OCI-LY7 (cell line): ENCODE measurements at regions not wholly inside any gene's neighbourhood (a gene's known extent, or its start where the extent isn't known, plus 50 kb on each side); places are given as distances from the start of the nearest gene placed in this dataset.

Experiments used
- BruUV-seq: library from RNA; stranded (reverse); fragments of 400-500 nt; replicated peaks from 2 replicates; lab custom pipeline; 2021; lab: Mats Ljungman, UMichigan
- CTCF ChIA-PET: fragments of 300-600 bp; sonication (Branson Sonifier 250); formaldehyde crosslinking; loops from one replicate; lab custom pipeline; 2022; ENCODE audit warnings: antibody characterized with exemption; ENCODE audit not compliant: unreplicated experiment; lab: Charles Lee
- POLR2A ChIA-PET: fragments of 300-600 bp; sonication (Branson Sonifier 250); formaldehyde crosslinking; loops from one replicate; lab custom pipeline; 2022; ENCODE audit warnings: antibody characterized with exemption; lab: Charles Lee
- DNase-seq: peaks from one replicate; pipeline ENCODE4 v3.0.0-alpha.2; 2015; ENCODE audit warnings: low spot score
- H2AFZ ChIP-seq: fragments of 200-600 bp; sonication (generic), shearing (Covaris generic); 2 replicates; pipeline ENCODE4 v1.6.1; 2014; ENCODE audit warnings: mild to moderate bottlenecking, antibody characterized with exemption, low read length, moderate library complexity
- H3K27ac ChIP-seq: fragments of 200-600 bp; sonication (generic); 2 replicates; pipeline ENCODE4 v1.5.1; 2014; ENCODE audit warnings: mixed run types, low read depth, mild to moderate bottlenecking, moderate library complexity, low read length, inconsistent platforms; ENCODE audit not compliant: poor library complexity, severe bottlenecking
- H3K36me3 ChIP-seq: fragments of 200-600 bp; sonication (generic); 2 replicates; pipeline ENCODE4 v1.6.1; 2014; ENCODE audit warnings: mild to moderate bottlenecking, antibody characterized with exemption, low read length, moderate library complexity, mixed read lengths; ENCODE audit not compliant: insufficient read depth
- H3K4me1 ChIP-seq: fragments of 200-600 bp; sonication (generic); 2 replicates; pipeline ENCODE4 v1.5.1; 2014; ENCODE audit warnings: mild to moderate bottlenecking, low read length; ENCODE audit not compliant: insufficient read depth, poor library complexity, severe bottlenecking
- H3K4me2 ChIP-seq: fragments of 200-600 bp; sonication (generic); 2 replicates; pipeline ENCODE4 v1.6.1; 2014; ENCODE audit warnings: mild to moderate bottlenecking, low read length
- H3K4me3 ChIP-seq: fragments of 200-600 bp; sonication (generic); 2 replicates; pipeline ENCODE4 v1.5.1; 2014; ENCODE audit warnings: mild to moderate bottlenecking, low read depth, low read length; ENCODE audit not compliant: poor library complexity, severe bottlenecking
- H3K79me2 ChIP-seq: fragments of 200-600 bp; sonication (generic); 2 replicates; pipeline ENCODE4 v1.6.1; 2016; ENCODE audit warnings: low read depth, mild to moderate bottlenecking, low read length, moderate library complexity, mixed read lengths; ENCODE audit not compliant: insufficient read depth
- H3K9me2 ChIP-seq: fragments of 200-600 bp; sonication (generic); 2 replicates; pipeline ENCODE4 v1.6.1; 2016; ENCODE audit warnings: mild to moderate bottlenecking, low read length, mixed read lengths; ENCODE audit not compliant: insufficient read depth
- H3K9me3 ChIP-seq: fragments of 200-600 bp; sonication (generic); 2 replicates; pipeline ENCODE4 v1.6.1; 2014; ENCODE audit warnings: mild to moderate bottlenecking, mixed run types, low read length, mixed read lengths
- H4K20me1 ChIP-seq: fragments of 200-600 bp; sonication (generic); 2 replicates; pipeline ENCODE4 v1.6.1; 2014; ENCODE audit warnings: mild to moderate bottlenecking, antibody characterized with exemption, low read length, moderate library complexity, mixed read lengths; ENCODE audit not compliant: insufficient read depth
- EZH2phosphoT487 ChIP-seq: fragments of 200-600 bp; sonication (generic); IDR thresholded peaks from 2 replicates; pipeline ENCODE4 v1.6.1; 2018; ENCODE audit warnings: low read depth, borderline replicate concordance, mild to moderate bottlenecking, mixed run types, antibody characterized with exemption, low read length, moderate library complexity, mixed read lengths
- intact Hi-C: fragments of 100-400 bp; cut with micrococcal nuclease; formaldehyde crosslinking; loops from one replicate; pipeline ENCODE4 v1.10.0; 2022; ENCODE audit not compliant: unreplicated experiment
- TF ChIP-seq, protein P1 (sequence below): fragments of 200-600 bp; sonication (generic); conservative IDR thresholded peaks from 2 replicates; pipeline ENCODE4 v1.5.1; 2014; ENCODE audit warnings: mild to moderate bottlenecking, antibody characterized with exemption, low read length, moderate library complexity, mixed read lengths

- intact Hi-C loops, result no loop called here
- Histone ChIP-seq H3K4me3 (no peak overlapping the region), H3K4me1 (no peaks in the 10 kb centered on the region), H3K9me2 (no peaks in the 10 kb centered on the region), H4K20me1 (no peaks in the 10 kb centered on the region), H3K9me3 (no peaks in the 10 kb centered on the region), H3K79me2 (no peaks in the 10 kb centered on the region), H3K27ac (no peak overlapping the region), H3K36me3 (no peaks in the 10 kb centered on the region), H2AFZ (no peak overlapping the region), H3K4me2 (no peak overlapping the region)
- TF ChIP-seq, protein P1, sequence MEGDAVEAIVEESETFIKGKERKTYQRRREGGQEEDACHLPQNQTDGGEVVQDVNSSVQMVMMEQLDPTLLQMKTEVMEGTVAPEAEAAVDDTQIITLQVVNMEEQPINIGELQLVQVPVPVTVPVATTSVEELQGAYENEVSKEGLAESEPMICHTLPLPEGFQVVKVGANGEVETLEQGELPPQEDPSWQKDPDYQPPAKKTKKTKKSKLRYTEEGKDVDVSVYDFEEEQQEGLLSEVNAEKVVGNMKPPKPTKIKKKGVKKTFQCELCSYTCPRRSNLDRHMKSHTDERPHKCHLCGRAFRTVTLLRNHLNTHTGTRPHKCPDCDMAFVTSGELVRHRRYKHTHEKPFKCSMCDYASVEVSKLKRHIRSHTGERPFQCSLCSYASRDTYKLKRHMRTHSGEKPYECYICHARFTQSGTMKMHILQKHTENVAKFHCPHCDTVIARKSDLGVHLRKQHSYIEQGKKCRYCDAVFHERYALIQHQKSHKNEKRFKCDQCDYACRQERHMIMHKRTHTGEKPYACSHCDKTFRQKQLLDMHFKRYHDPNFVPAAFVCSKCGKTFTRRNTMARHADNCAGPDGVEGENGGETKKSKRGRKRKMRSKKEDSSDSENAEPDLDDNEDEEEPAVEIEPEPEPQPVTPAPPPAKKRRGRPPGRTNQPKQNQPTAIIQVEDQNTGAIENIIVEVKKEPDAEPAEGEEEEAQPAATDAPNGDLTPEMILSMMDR, result no peak
- TF ChIP-seq EZH2phosphoT487, result no peak
- ChIA-PET POLR2A (interaction anchor here (0.7 kb wide), 1 partner anchor 403 kb away, joined by 4 read pairs; no protein-coding TSS in a partner anchor), CTCF (no interaction called here)
- DNase-seq, result no peak
- no TSS peak for BruUV-seq
These were observed 121.9 kb upstream of the CDC42BPA start for GRCh38 chr1:227440182-227440581.

GRCh38 chr1:227437495-227438008 is 119.3 kb upstream of the CDC42BPA start:
- no peaks in the 10 kb centered on the region for H3K9me3 ChIP-seq
- H3K4me2 ChIP-seq, result no peak overlapping the region
- intact Hi-C loops, result no loop called here
- no peaks in the 10 kb centered on the region for H3K9me2 ChIP-seq
- H3K36me3 ChIP-seq, result no peaks in the 10 kb centered on the region
- BruUV-seq, result no TSS peak
- no peak overlapping the region for H3K27ac ChIP-seq
- no peak overlapping the region for H3K4me3 ChIP-seq
- TF ChIP-seq, protein P1, result peak; percentile 51
- no peak for TF ChIP-seq EZH2phosphoT487
- no peak overlapping the region for H2AFZ ChIP-seq
- CTCF ChIA-PET, result no interaction called here
- peak; percentile 3 for DNase-seq
- no peaks in the 10 kb centered on the region for H3K4me1 ChIP-seq
- no peaks in the 10 kb centered on the region for H4K20me1 ChIP-seq
- H3K79me2 ChIP-seq, result no peaks in the 10 kb centered on the region
- POLR2A ChIA-PET, result no interaction called here

GRCh38 chr1:227434808-227435444 is 116.6 kb upstream of the CDC42BPA start:
- no TSS peak for BruUV-seq
- CTCF ChIA-PET, result no interaction called here

More at GRCh38 chr1:227434808-227435444, 116.6 kb upstream of the CDC42BPA start:
- Histone ChIP-seq H4K20me1 (no peaks in the 10 kb centered on the region), H3K79me2 (no peaks in the 10 kb centered on the region), H3K4me3 (no peak overlapping the region), H3K27ac (no peak overlapping the region), H3K4me1 (no peaks in the 10 kb centered on the region), H3K9me3 (no peaks in the 10 kb centered on the region), H3K4me2 (no peak overlapping the region), H3K36me3 (no peaks in the 10 kb centered on the region), H3K9me2 (no peaks in the 10 kb centered on the region), H2AFZ (no peak overlapping the region)
- intact Hi-C loops, result no loop called here
- DNase-seq, result no peak
- POLR2A ChIA-PET, result interaction anchor here (0.6 to 0.7 kb wide), 2 partner anchors 20 to 217 kb away, joined by 3 to 4 read pairs; no protein-coding TSS in a partner anchor
- TF ChIP-seq EZH2phosphoT487, result no peak
- TF ChIP-seq, protein P1, result no peak
